ENCODE measurements at regions not wholly inside any gene's neighbourhood (a gene's known extent, or its start where the extent isn't known, plus 50 kb on each side); places are given as distances from the start of the nearest gene placed in this dataset.

GRCh38 chr1:37387854-37388253 is 86.5 kb upstream of the ZC3H12A start:
- ChIA-PET CTCF (no interaction called here), POLR2A (no interaction called here)
- Histone ChIP-seq H3K4me1 (ENCODE audit: control insufficient read depth, insufficient read depth, low read length) (no peaks in the 10 kb centered on the region), H3K36me3 (ENCODE audit: control insufficient read depth, insufficient read depth, low read length) (no peaks in the 10 kb centered on the region), H3K9me3 (ENCODE audit: control insufficient read depth, insufficient read depth, low read depth, low read length) (no peaks in the 10 kb centered on the region), H3K4me3 (ENCODE audit: low read depth in 2 of 2, low read length in 2 of 2) (no peak overlapping the region), H3K27ac (ENCODE audit: low read length) (no peak overlapping the region), H3K27me3 (ENCODE audit: control insufficient read depth, insufficient read depth, low read length) (peaks cover 3% of the 10 kb centered on the region; the same call in 1 of the 2 replicates)
- BruUV-seq (replicated peaks) = no TSS peak
- in situ Hi-C loops (cut with HindIII; ENCODE audit: low pct_unique_long_range_greater_than_20kb, low sequenced_read_pairs) = no loop called here
- TF ChIP-seq, protein P1, sequence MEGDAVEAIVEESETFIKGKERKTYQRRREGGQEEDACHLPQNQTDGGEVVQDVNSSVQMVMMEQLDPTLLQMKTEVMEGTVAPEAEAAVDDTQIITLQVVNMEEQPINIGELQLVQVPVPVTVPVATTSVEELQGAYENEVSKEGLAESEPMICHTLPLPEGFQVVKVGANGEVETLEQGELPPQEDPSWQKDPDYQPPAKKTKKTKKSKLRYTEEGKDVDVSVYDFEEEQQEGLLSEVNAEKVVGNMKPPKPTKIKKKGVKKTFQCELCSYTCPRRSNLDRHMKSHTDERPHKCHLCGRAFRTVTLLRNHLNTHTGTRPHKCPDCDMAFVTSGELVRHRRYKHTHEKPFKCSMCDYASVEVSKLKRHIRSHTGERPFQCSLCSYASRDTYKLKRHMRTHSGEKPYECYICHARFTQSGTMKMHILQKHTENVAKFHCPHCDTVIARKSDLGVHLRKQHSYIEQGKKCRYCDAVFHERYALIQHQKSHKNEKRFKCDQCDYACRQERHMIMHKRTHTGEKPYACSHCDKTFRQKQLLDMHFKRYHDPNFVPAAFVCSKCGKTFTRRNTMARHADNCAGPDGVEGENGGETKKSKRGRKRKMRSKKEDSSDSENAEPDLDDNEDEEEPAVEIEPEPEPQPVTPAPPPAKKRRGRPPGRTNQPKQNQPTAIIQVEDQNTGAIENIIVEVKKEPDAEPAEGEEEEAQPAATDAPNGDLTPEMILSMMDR (IDR thresholded peaks at IDR 0.05) = no peak
- TF ChIP-seq, protein P2, sequence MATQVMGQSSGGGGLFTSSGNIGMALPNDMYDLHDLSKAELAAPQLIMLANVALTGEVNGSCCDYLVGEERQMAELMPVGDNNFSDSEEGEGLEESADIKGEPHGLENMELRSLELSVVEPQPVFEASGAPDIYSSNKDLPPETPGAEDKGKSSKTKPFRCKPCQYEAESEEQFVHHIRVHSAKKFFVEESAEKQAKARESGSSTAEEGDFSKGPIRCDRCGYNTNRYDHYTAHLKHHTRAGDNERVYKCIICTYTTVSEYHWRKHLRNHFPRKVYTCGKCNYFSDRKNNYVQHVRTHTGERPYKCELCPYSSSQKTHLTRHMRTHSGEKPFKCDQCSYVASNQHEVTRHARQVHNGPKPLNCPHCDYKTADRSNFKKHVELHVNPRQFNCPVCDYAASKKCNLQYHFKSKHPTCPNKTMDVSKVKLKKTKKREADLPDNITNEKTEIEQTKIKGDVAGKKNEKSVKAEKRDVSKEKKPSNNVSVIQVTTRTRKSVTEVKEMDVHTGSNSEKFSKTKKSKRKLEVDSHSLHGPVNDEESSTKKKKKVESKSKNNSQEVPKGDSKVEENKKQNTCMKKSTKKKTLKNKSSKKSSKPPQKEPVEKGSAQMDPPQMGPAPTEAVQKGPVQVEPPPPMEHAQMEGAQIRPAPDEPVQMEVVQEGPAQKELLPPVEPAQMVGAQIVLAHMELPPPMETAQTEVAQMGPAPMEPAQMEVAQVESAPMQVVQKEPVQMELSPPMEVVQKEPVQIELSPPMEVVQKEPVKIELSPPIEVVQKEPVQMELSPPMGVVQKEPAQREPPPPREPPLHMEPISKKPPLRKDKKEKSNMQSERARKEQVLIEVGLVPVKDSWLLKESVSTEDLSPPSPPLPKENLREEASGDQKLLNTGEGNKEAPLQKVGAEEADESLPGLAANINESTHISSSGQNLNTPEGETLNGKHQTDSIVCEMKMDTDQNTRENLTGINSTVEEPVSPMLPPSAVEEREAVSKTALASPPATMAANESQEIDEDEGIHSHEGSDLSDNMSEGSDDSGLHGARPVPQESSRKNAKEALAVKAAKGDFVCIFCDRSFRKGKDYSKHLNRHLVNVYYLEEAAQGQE (IDR thresholded peaks at IDR 0.05; ENCODE audit: insufficient read depth in 1 of 2, low read depth in 2 of 2, low read length in 1 of 2) = no peak
- TF ChIP-seq SIN3A (IDR thresholded peaks at IDR 0.05; ENCODE audit: borderline replicate concordance, insufficient read depth, low read depth, low read length) = no peak
- TF ChIP-seq TCF7L2 (IDR thresholded peaks at IDR 0.05; ENCODE audit: low read depth, low read length) = no peak
- no peak for TF ChIP-seq POLR2AphosphoS5 (IDR thresholded peaks at IDR 0.05; ENCODE audit: low read depth, low read length)
- intact Hi-C loops (cut with micrococcal nuclease; ENCODE audit: unreplicated experiment) = no loop called here
- ATAC-seq (no peak), DNase-seq (ENCODE audit: low read depth, low spot score) (no peak)

DNA sequence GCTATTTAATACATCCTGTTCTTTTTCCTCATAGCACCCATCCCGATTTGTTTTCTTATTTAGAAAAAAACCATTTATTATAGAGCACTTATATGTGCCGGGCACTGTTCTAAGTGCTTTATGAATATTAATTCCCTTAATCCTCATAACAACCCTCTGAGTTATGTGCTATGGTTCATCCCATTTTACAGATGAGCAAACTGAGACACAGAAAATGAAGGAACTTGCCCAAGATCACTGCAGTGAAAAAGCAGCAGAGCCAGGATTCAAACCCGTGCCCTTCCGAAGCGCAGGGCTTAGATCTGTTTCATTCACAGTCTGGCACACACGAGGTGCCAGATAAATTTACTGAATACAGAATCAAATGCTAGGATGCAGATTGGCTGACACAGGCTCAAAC is 85.1 kb upstream of the ZC3H12A start:
- CTCF ChIA-PET = no interaction called here
- DNase-seq (ENCODE audit: low read depth, low spot score) = no peak
- TF ChIP-seq TCF7L2 (IDR thresholded peaks at IDR 0.05; ENCODE audit: low read depth, low read length) = no peak
- no peak for TF ChIP-seq SIN3A (IDR thresholded peaks at IDR 0.05; ENCODE audit: borderline replicate concordance, insufficient read depth, low read depth, low read length)
- TF ChIP-seq POLR2AphosphoS5 (IDR thresholded peaks at IDR 0.05; ENCODE audit: low read depth, low read length) = no peak
- TF ChIP-seq, protein P1 (IDR thresholded peaks at IDR 0.05) = no peak
- TF ChIP-seq, protein P2 (IDR thresholded peaks at IDR 0.05; ENCODE audit: insufficient read depth in 1 of 2, low read depth in 2 of 2, low read length in 1 of 2) = no peak
- H3K9me3 ChIP-seq (ENCODE audit: control insufficient read depth, insufficient read depth, low read depth, low read length) = no peaks in the 10 kb centered on the region
- H3K4me1 ChIP-seq (ENCODE audit: control insufficient read depth, insufficient read depth, low read length) = no peaks in the 10 kb centered on the region
- no peak overlapping the region for H3K4me3 ChIP-seq (ENCODE audit: low read depth in 2 of 2, low read length in 2 of 2)
- H3K27ac ChIP-seq (ENCODE audit: low read length) = no peak overlapping the region
- intact Hi-C loops (cut with micrococcal nuclease; ENCODE audit: unreplicated experiment) (no loop called here), in situ Hi-C loops (cut with HindIII; ENCODE audit: low pct_unique_long_range_greater_than_20kb, low sequenced_read_pairs) (no loop called here)
- no peaks in the 10 kb centered on the region; the same call in 1 of the 2 replicates for H3K27me3 ChIP-seq (ENCODE audit: control insufficient read depth, insufficient read depth, low read length)
- POLR2A ChIA-PET = no interaction called here
- no TSS peak for BruUV-seq (replicated peaks)
- H3K36me3 ChIP-seq (ENCODE audit: control insufficient read depth, insufficient read depth, low read length) = no peaks in the 10 kb centered on the region
- ATAC-seq = no peak
